H4 (cell line): ENCODE measurements at regions not wholly inside any gene's neighbourhood (a gene's known extent, or its start where the extent isn't known, plus 50 kb on each side); places are given as distances from the start of the nearest gene placed in this dataset.
"Not testable (repeated sequence)": the region's sequence is repeated elsewhere in the genome, so short reads cannot be mapped to it uniquely, and the experiment has no call there.

Source experiments
- DNase-seq: peaks from one replicate; pipeline ENCODE4 v3.0.0-alpha.2; 2015; ENCODE audit warnings: low spot score

DNA sequence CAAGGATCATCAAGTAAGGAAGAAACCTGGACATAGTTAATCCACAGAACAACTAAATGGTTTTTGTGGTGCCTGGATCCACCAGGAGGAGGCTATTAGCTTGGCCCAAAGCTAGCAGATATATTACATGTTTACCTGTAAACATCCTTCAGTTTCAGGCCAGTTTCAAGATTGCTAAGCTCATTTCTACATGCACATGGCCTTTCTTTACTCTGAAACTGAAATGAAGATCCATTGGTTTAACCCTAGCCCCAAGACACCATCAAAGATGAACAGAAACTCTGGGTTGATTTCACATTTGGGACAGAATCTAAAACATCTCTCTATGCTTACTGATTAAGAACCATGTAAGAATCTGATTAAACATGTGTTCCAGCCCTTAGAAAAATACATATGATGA lies 611.8 kb downstream of the TLE1 start:
- DNase-seq = no peak

DNA sequence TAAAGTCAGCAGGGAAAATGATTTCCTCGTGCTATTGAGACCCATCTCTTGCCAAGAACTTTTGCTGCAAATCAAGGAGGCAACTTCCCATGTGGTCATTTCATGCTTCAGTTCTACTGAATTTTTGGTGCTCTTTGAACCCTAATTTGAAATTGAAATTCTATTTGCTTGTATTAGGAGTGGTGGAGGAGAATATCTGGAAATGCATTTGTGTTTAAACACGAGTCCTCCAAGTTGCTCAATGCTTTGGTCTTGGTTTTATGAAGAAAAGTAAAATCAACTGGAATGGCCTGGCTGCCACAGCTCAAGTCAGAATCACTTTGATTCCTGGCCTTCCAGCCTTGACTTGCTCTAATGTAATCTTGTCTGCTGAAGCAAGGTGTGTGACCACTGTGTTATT lies 613.2 kb downstream of the TLE1 start:
- no peak for DNase-seq

DNA sequence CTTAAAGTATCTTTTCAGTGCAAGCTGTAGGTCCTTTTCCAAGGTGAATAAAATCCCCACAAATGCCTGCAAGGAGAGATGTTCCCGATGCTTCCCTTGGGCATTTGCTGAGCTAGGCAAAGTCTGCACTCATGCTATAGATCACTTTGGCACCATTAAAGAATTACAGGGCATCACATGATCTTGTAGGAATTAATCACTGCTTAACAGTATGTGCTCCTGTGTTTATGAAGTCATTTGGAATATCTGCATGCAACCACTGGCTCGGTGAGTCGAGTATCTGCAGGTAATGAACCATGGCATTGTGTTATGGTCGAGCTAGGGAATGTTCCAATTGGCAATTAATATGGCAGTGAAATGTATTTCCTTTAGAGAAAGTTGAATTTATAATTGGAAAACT lies 615.1 kb downstream of the TLE1 start:
- DNase-seq = no peak

DNA sequence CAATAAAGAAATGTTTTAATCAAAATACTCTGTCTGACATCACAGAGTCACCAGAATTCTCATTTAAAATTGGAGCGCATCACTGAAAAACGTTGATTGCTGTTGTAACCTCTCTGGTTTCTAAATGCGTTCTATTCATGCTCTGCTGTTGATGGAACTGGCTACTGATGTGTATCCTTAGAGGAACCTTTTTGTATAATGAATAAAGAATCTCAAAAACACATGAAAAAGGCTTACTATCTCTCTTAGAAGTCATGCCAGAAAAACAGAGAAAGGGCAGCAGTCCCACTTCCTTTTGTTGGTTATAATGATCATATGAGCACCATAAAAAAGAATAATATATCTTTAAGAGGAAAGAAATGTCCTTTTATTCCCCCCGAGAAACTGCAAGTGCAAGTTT lies 615.5 kb downstream of the TLE1 start:
- no peak for DNase-seq

GRCh38 chr9:81072758-81073157 lies 616.6 kb downstream of the TLE1 start:
- no peak for DNase-seq

DNA sequence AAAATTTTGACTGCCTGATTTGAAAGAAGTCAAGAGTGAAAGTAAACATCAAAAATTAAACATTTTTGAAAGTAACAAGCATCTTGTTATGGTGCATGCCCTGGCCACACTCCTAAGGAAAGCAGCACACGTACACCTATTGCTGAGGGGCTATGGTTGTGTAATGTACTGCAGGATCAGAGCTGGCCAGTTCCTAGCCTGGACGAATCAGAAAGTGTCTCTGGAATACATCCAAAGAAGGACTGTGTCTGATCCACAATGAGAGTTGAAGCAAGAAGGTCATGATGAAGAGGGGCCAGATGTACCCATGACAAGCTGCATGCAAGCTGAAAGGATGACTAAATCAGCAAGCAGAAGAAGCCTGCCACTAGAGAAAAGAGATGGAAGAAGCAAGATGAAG lies 618.2 kb downstream of the TLE1 start:
- peak; percentile 21 for DNase-seq

GRCh38 chr9:81070689-81071088 lies 618.7 kb downstream of the TLE1 start:
- DNase-seq = no peak

- DNase-seq = peak; percentile 2
These were observed 619.4 kb downstream of the TLE1 start for GRCh38 chr9:81069923-81070322.

GRCh38 chr9:81069038-81069795 lies 620.1 kb downstream of the TLE1 start:
- no peak for DNase-seq

DNA sequence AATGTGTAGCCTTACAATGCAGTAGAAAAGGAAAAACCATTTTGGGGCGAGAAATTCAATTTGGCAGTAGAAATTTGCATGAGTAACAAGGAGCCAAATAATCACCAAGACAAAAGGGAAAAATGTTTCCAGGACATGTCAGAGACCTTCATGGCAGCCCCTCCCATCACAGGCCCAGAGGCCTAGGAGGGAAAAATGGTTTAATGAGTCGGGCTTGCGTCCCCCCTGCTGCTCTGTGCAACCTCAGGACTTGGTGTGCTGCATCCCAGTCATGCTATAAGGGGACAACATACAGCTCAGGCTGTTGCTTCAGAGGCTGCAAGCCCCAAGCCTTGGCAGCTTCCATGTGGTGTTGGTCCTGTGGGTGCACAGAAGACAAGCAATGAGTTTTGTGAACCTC lies 626.4 kb downstream of the TLE1 start:
- DNase-seq = not testable (repeated sequence)

- DNase-seq = no peak
These were observed 630.6 kb downstream of the TLE1 start for GRCh38 chr9:81058782-81059181.

- no peak for DNase-seq
These were observed 635.9 kb downstream of the TLE1 start for GRCh38 chr9:81053298-81054025.

DNA sequence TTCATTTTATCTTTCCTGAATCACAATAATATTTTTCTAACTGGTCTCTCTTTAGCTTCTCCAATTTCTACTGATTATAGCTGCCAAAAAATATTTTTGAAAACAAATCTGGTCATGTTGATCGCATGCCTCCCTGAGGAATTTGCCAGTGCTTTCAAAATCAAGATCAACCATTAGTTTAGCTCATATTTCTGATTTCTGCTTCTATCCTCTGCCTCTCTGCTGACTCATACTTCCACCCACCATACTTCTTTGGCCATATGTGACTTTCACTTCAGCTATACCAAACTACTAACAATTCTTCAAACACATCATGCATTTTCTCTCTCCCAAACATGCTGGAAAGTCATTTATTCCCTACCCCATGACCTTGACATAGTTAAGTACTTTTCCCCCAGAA lies 636.5 kb downstream of the TLE1 start:
- DNase-seq = peak; percentile 6

- no peak for DNase-seq
These were observed 642.1 kb downstream of the TLE1 start for GRCh38 chr9:81047280-81047679.

- DNase-seq = no peak
These were observed 643.7 kb downstream of the TLE1 start for GRCh38 chr9:81045658-81046057.

DNA sequence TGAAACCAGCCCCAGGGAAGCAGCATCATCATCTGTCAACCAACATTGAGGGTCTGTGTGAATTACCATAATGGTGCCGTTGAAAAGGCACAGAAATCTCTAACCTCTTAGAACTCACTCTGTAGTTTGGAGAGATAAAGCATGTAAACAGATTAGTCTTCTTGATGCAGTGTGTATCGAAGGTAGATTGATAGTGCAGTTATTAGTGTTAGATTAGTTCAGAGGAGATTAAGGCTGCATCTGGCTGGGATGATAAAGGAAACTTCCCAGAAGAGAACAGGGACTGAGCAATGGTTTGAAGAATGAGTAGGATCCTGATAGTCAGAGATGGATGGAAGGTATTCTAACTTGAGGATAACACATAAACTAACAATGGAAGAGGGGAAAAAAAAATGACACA lies 651.5 kb downstream of the TLE1 start:
- DNase-seq = no peak

DNA sequence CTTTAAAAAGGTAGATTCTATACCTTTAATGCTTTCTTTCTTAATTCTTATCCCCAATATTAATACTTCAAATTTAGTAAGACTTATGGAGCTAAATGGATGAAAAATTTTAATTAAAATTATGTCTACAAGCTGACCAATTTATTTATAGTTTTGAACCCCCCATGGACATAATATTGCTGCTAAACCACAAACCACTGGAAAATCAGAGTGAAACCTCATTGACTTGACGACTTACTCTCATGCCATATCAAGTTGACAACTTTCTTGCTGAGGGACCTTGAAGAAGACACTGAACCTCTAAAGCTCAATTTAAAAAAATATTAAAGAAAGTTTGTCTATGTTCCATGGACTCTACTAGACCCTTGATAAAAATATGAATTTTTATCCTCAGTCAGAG lies 653.7 kb downstream of the TLE1 start:
- DNase-seq = no peak

DNA sequence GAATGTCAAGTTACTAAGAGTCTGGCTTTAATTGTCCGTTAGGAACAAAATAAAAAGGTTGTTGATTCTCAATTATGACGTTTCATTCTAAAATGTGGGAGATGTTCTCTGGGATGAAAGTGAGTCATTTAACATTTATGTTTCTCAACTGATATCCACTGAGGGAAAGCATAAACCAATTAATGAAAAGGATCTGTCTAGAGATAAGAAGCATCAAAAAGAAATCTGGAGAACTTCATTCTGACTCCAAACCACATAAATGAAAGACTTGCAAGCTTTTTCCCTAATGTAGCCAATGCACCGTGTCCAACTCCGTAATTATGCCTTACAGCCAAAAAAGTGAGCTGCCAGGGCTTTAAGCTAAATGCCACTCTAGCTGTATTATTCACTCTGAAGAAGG lies 654.2 kb downstream of the TLE1 start:
- peak; percentile 22 for DNase-seq

- peak; percentile 87 for DNase-seq
These were observed 656.5 kb downstream of the TLE1 start for GRCh38 chr9:81032831-81033230.

DNA sequence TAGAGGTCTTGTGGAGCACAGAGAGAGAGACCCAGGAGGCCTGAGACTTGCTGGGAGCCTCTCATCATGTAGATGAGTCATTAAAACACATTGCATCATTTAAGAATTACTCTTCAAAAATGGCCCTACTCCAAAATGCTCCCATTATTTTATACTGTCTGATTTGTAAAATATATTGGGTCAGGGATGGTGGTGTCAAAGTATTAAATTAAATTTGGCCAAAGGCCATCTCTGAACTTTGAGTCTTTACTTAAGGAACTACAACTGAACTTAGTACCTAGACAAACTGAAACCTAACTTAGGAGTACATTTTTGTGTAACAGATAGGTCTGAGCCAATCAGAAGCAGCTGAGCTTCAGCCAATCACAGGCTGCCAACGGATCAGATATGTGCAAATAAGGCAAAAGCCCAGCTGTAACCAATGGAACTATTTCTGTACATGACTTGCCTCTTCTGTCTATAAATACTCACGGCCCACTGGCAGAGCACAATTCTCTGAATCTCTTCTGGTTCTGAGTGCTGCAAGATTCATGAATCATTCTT lies 657.2 kb downstream of the TLE1 start:
- peak; percentile 96 for DNase-seq

- peak; percentile 6 for DNase-seq
These were observed 657.8 kb downstream of the TLE1 start for GRCh38 chr9:81031422-81032029.

- DNase-seq = no peak
These were observed 659.3 kb downstream of the TLE1 start for GRCh38 chr9:81030027-81030426.

GRCh38 chr9:81028504-81028903 lies 660.8 kb downstream of the TLE1 start:
- peak; percentile 96 for DNase-seq
